BLaER1 (cell line): ENCODE measurements at regions not wholly inside any gene's neighbourhood (a gene's known extent, or its start where the extent isn't known, plus 50 kb on each side); places are given as distances from the start of the nearest gene placed in this dataset.
"Not testable (repeated sequence)": the region's sequence is repeated elsewhere in the genome, so short reads cannot be mapped to it uniquely, and the experiment has no call there.

Source experiments
- H3K27ac ChIP-seq: shearing (Covaris generic); formaldehyde crosslinking; 2 replicates; pipeline ENCODE4 v1.8.1; 2022
- H3K27me3 ChIP-seq: shearing (Covaris generic); formaldehyde crosslinking; 2 replicates; pipeline ENCODE4 v1.8.1; 2022
- H3K36me3 ChIP-seq: shearing (Covaris generic); formaldehyde crosslinking; 2 replicates; pipeline ENCODE4 v1.8.1; 2022
- H3K4me1 ChIP-seq: shearing (Covaris generic); formaldehyde crosslinking; 2 replicates; pipeline ENCODE4 v1.8.1; 2022
- H3K4me2 ChIP-seq: shearing (Covaris generic); formaldehyde crosslinking; 2 replicates; pipeline ENCODE4 v1.8.1; 2022
- H3K4me3 ChIP-seq: shearing (Covaris generic); formaldehyde crosslinking; 2 replicates; pipeline ENCODE4 v1.8.1; 2022
- H3K9ac ChIP-seq: shearing (Covaris generic); formaldehyde crosslinking; 2 replicates; pipeline ENCODE4 v1.8.1; 2022
- H3K9me3 ChIP-seq: shearing (Covaris generic); formaldehyde crosslinking; 2 replicates; pipeline ENCODE4 v1.8.1; 2022
- H4K20me1 ChIP-seq: shearing (Covaris generic); formaldehyde crosslinking; 2 replicates; pipeline ENCODE4 v1.8.1; 2022
- Cebpa-rat ChIP-seq: shearing (Covaris generic); IDR thresholded peaks from 2 replicates; pipeline ENCODE4 v1.8.1; 2022

GRCh38 chr7:84879570-84880325, 307.1 kb downstream of the SEMA3D start:
- no peaks in the 10 kb centered on the region for H3K27me3 ChIP-seq
- no peak overlapping the region for H3K4me2 ChIP-seq
- no peak overlapping the region for H3K9ac ChIP-seq
- H3K4me1 ChIP-seq: no peaks in the 10 kb centered on the region
- no peak for TF ChIP-seq Cebpa-rat
- H3K4me3 ChIP-seq: no peak overlapping the region
- H3K9me3 ChIP-seq: peaks cover 7% of the 10 kb centered on the region
- H4K20me1 ChIP-seq: no peaks in the 10 kb centered on the region
- no peak overlapping the region for H3K27ac ChIP-seq
- no peaks in the 10 kb centered on the region for H3K36me3 ChIP-seq

DNA sequence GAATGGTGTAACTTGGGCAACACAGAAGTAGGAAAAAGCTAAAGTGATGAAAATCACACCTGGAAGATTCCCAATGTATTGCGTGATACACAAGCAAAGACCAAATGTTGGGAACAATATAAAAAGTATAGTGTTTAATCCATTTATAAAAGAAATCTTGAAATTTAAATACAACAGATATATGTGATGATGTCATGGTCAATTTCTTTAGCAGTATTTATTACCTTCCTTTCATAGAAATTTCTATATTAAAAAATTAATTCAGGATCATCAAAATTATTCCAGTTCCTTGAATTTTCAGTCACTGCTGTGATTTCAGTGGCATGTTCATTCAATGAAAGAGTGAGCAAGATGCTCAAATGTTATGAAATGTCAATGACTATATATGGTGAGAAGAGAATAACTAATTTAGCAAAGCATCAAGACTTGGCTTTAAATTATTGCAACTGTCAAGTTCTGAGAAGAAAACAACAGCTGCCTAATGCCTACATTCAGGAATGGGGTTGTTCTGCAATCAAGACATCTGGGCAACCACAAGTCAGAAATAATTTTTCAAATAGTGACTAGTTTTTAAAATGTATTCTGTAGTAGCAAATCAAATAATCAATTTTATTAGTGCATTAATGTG, 308.8 kb downstream of the SEMA3D start:
- Histone ChIP-seq H3K4me2 (no peak overlapping the region), H3K36me3 (no peaks in the 10 kb centered on the region), H3K4me3 (no peak overlapping the region), H3K27ac (no peak overlapping the region), H3K9ac (no peak overlapping the region), H4K20me1 (no peaks in the 10 kb centered on the region), H3K9me3 (peaks cover 7% of the 10 kb centered on the region), H3K4me1 (no peaks in the 10 kb centered on the region), H3K27me3 (no peaks in the 10 kb centered on the region)
- TF ChIP-seq Cebpa-rat: no peak

DNA sequence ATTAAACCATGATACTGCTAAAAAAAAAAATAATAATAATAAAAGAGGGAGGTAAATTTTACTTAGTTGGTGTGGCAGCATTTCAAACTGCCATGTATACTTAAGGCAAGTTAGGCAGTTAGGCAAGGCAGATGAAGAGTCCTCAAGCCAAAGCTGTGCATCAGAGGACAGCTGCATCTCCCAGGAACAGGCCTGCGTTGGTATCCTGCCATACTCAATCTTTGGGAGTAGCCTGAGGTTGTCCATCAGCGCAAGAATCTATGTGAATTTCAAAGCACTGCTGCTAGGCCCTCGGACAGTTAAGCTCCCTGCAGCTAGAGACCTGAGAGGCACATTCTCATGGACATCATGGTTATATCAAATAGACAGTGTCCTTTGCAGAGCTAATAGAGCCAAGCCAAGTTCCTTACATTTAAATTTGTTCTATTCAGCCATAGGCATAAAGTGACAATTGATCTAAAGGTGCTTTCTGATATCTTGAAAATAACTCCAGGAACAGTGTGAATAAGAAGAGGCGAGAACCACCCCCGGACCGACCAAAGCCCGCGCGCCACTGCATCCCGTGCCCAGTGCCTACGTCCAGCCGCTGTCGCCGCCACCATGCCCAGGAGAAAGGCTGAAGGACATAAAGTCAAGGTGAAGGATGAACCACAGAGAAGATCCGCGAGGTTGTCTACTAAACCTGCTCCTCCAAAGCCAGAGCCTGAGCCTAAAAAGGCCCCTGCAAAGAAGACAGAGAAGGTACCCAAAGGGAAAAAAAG, 310.6 kb downstream of the SEMA3D start:
- Histone ChIP-seq H3K27ac (no peak overlapping the region), H3K36me3 (no peaks in the 10 kb centered on the region), H4K20me1 (no peaks in the 10 kb centered on the region), H3K9ac (no peak overlapping the region), H3K4me1 (no peaks in the 10 kb centered on the region), H3K4me2 (no peak overlapping the region), H3K27me3 (no peaks in the 10 kb centered on the region), H3K9me3 (peaks cover 7% of the 10 kb centered on the region), H3K4me3 (no peak overlapping the region)
- no peak for TF ChIP-seq Cebpa-rat

DNA sequence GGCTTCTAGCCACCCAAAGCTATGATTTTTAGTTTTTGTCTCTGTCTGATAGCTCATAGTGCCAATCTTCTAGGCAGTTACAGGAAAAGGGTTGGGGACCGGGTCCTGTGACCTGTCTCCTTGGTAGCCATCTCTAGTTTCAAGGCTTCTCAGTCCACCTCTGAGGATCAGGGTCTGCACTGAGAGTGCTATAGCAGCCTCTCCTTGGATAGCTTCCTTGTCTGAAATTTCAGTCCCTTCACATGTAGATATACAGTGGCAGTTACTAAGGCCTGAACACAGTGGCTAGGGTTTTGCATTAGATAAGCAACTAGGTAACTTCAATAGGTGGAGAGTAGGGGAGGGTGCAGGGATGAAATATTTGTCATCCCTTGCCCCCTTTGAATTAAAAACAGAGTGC, 321.3 kb downstream of the SEMA3D start:
- H4K20me1 ChIP-seq: no peaks in the 10 kb centered on the region
- no peak overlapping the region for H3K27ac ChIP-seq
- no peak for TF ChIP-seq Cebpa-rat
- H3K4me3 ChIP-seq: no peak overlapping the region
- H3K9me3 ChIP-seq: no peaks in the 10 kb centered on the region
- no peaks in the 10 kb centered on the region for H3K36me3 ChIP-seq
- H3K4me2 ChIP-seq: no peak overlapping the region
- no peaks in the 10 kb centered on the region for H3K4me1 ChIP-seq
- no peaks in the 10 kb centered on the region for H3K27me3 ChIP-seq
- no peak overlapping the region for H3K9ac ChIP-seq

GRCh38 chr7:84857336-84857735, 329.5 kb downstream of the SEMA3D start:
- no peaks in the 10 kb centered on the region for H3K36me3 ChIP-seq

DNA sequence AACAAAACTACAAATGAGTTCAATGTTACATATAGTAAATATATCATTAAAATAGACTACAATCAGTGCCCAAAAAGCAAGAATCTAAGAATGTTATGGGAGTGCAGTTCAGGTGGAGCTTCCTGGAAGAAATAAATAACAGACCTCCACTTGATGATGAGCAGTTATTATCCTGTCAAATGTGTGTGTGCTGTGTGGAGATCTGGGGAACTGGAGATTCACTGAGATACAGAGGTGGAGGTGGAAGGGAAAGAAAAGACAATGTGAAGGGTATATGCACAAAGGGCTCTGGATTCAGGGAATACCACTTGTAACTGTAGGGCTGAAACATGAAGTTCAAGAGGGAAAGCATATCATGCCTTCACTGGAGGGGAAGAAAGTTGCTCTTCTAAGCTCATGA, 331.1 kb downstream of the SEMA3D start:
- no peak overlapping the region for H3K4me2 ChIP-seq
- H3K27me3 ChIP-seq: no peaks in the 10 kb centered on the region
- no peaks in the 10 kb centered on the region for H3K9me3 ChIP-seq
- no peak overlapping the region for H3K9ac ChIP-seq
- TF ChIP-seq Cebpa-rat: no peak
- H3K4me3 ChIP-seq: no peak overlapping the region
- no peaks in the 10 kb centered on the region for H3K36me3 ChIP-seq
- H3K4me1 ChIP-seq: no peaks in the 10 kb centered on the region
- H4K20me1 ChIP-seq: no peaks in the 10 kb centered on the region
- no peak overlapping the region for H3K27ac ChIP-seq

More at GRCh38 chr7:84857336-84857735, 329.5 kb downstream of the SEMA3D start:
- Histone ChIP-seq H3K9ac (no peak overlapping the region), H4K20me1 (no peaks in the 10 kb centered on the region), H3K4me3 (no peak overlapping the region), H3K27ac (no peak overlapping the region), H3K4me2 (no peak overlapping the region), H3K9me3 (no peaks in the 10 kb centered on the region), H3K27me3 (no peaks in the 10 kb centered on the region), H3K4me1 (no peaks in the 10 kb centered on the region)
- no peak for TF ChIP-seq Cebpa-rat

DNA sequence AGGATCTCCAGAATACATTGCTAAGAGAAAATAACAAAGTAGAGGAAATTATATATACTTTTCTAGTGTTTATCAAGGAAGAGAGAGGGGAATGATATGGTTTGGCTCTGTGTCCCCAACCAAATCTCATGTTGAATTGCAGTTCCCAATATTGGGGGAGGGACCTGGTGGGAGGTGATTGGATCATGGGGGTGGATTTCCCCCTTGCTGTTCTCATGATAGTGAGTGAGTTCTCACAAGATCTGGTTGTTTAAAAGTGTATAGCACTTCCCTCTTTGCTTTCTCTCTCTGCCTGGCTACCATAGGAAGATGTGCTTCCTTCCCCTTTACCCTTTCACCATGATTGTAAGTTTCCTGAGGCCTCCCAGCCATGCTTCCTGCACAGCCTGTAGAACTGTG, 337.9 kb downstream of the SEMA3D start:
- not testable (repeated sequence) for H3K4me1 ChIP-seq, H3K9me3 ChIP-seq, H3K9ac ChIP-seq, H3K36me3 ChIP-seq, H3K27me3 ChIP-seq, H4K20me1 ChIP-seq, H3K27ac ChIP-seq, H3K4me3 ChIP-seq, H3K4me2 ChIP-seq

DNA sequence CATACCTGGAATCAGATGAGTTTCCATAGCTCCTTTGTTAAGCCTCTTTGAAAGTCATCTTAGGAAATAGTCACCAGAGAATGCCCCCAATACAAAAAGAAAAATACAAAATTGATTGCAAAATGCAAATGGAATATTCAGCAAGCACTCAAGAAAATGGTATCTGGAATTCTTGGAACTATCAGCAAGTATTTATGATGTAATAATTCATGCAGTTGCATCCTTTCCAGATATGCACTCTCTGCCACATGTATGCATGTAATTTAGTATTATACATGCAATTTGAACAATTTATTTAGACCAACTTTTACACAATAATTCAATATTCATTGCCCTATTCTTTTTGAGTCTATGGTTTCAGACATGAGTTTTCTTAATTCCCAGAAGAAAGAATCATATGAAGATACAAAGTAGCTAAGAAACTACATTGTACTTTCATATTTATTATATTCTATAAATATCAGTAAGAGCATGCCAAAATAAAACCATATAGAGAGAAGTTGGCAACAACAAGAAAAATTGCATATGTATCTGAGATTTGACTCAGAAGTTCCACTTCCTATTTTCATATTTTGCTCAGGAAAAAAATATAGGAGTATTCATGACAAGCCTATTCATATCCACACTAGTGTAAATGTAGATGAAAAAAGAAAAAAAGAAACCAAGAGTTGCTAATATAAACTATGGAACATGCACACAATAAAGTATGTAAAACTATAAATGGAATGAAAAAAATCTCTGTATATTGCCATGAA, 338.5 kb downstream of the SEMA3D start:
- H3K4me1 ChIP-seq: no peaks in the 10 kb centered on the region
- no peaks in the 10 kb centered on the region for H3K27me3 ChIP-seq
- no peak overlapping the region for H3K9ac ChIP-seq
- H3K36me3 ChIP-seq: no peaks in the 10 kb centered on the region
- H3K4me2 ChIP-seq: no peak overlapping the region
- no peak overlapping the region for H3K4me3 ChIP-seq
- H4K20me1 ChIP-seq: no peaks in the 10 kb centered on the region
- H3K9me3 ChIP-seq: no peaks in the 10 kb centered on the region
- TF ChIP-seq Cebpa-rat: no peak
- no peak overlapping the region for H3K27ac ChIP-seq

- Histone ChIP-seq H3K9me3 (no peaks in the 10 kb centered on the region), H3K9ac (no peak overlapping the region), H3K4me1 (no peaks in the 10 kb centered on the region), H4K20me1 (no peaks in the 10 kb centered on the region), H3K4me3 (no peak overlapping the region), H3K27ac (no peak overlapping the region), H3K4me2 (no peak overlapping the region), H3K36me3 (no peaks in the 10 kb centered on the region), H3K27me3 (no peaks in the 10 kb centered on the region)
- TF ChIP-seq Cebpa-rat: no peak
These were observed 339.1 kb downstream of the SEMA3D start for GRCh38 chr7:84847790-84848189.
